ENCODE measurements at regions not wholly inside any gene's neighbourhood (a gene's known extent, or its start where the extent isn't known, plus 50 kb on each side); places are given as distances from the start of the nearest gene placed in this dataset.

- TF ChIP-seq POLR2A (IDR thresholded peaks at IDR 0.05) (no peak), EP300 (IDR thresholded peaks at IDR 0.05) (no peak), POLR2AphosphoS5 (IDR thresholded peaks at IDR 0.05) (no peak)
- TF ChIP-seq, protein P1, sequence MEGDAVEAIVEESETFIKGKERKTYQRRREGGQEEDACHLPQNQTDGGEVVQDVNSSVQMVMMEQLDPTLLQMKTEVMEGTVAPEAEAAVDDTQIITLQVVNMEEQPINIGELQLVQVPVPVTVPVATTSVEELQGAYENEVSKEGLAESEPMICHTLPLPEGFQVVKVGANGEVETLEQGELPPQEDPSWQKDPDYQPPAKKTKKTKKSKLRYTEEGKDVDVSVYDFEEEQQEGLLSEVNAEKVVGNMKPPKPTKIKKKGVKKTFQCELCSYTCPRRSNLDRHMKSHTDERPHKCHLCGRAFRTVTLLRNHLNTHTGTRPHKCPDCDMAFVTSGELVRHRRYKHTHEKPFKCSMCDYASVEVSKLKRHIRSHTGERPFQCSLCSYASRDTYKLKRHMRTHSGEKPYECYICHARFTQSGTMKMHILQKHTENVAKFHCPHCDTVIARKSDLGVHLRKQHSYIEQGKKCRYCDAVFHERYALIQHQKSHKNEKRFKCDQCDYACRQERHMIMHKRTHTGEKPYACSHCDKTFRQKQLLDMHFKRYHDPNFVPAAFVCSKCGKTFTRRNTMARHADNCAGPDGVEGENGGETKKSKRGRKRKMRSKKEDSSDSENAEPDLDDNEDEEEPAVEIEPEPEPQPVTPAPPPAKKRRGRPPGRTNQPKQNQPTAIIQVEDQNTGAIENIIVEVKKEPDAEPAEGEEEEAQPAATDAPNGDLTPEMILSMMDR (IDR thresholded peaks at IDR 0.05) = no peak
Observed at GRCh38 chr1:82153752-82154151, 353.0 kb downstream of the ADGRL2 start.
